ENCODE measurements at regions not wholly inside any gene's neighbourhood (a gene's known extent, or its start where the extent isn't known, plus 50 kb on each side); places are given as distances from the start of the nearest gene placed in this dataset.

- DNase-seq, result no peak
Observed at GRCh38 chr9:129275626-129276247, 97.7 kb upstream of the IER5L start.

- DNase-seq, result no peak
Observed at GRCh38 chr9:129273941-129274684, 96.1 kb upstream of the IER5L start.

- DNase-seq, result no peak
Observed at GRCh38 chr9:129273136-129273895, 95.3 kb upstream of the IER5L start.

- DNase-seq, result no peak
Observed at GRCh38 chr9:129272348-129273025, 94.4 kb upstream of the IER5L start.

- DNase-seq, result no peak
Observed at GRCh38 chr9:129270903-129271431, 92.9 kb upstream of the IER5L start.

GRCh38 chr9:129270205-129270604, 92.1 kb upstream of the IER5L start:
- no peak for DNase-seq

- DNase-seq, result no peak
Observed at GRCh38 chr9:129267141-129267540, 89.1 kb upstream of the IER5L start.

- DNase-seq, result no peak
Observed at GRCh38 chr9:129266536-129266935, 88.5 kb upstream of the IER5L start.

- no peak for DNase-seq
Observed at GRCh38 chr9:129264388-129264787, 86.3 kb upstream of the IER5L start.

- DNase-seq, result no peak
Observed at GRCh38 chr9:129263836-129264235, 85.8 kb upstream of the IER5L start.

- DNase-seq, result no peak
Observed at GRCh38 chr9:129262261-129262660, 84.2 kb upstream of the IER5L start.

- DNase-seq, result no peak
Observed at GRCh38 chr9:129259375-129259774, 81.3 kb upstream of the IER5L start.

GRCh38 chr9:129258823-129259301, 80.8 kb upstream of the IER5L start:
- DNase-seq, result no peak

GRCh38 chr9:129258124-129258822, 80.2 kb upstream of the IER5L start:
- DNase-seq, result peak; percentile 88

- DNase-seq, result no peak
Observed at GRCh38 chr9:129256959-129257713, 79.1 kb upstream of the IER5L start.

GRCh38 chr9:129254566-129255287, 76.7 kb upstream of the IER5L start:
- no peak for DNase-seq

- DNase-seq, result no peak
Observed at GRCh38 chr9:129253803-129254381, 75.8 kb upstream of the IER5L start.

GRCh38 chr9:129252937-129253802, 75.1 kb upstream of the IER5L start:
- DNase-seq, result no peak

- DNase-seq, result no peak
Observed at GRCh38 chr9:129250786-129251185, 72.7 kb upstream of the IER5L start.

Measured in NCI-H1417 treated with DMSO at 0.1 percent for 48 hours (cell line).